ENCODE measurements at regions not wholly inside any gene's neighbourhood (a gene's known extent, or its start where the extent isn't known, plus 50 kb on each side); places are given as distances from the start of the nearest gene placed in this dataset.

DNA sequence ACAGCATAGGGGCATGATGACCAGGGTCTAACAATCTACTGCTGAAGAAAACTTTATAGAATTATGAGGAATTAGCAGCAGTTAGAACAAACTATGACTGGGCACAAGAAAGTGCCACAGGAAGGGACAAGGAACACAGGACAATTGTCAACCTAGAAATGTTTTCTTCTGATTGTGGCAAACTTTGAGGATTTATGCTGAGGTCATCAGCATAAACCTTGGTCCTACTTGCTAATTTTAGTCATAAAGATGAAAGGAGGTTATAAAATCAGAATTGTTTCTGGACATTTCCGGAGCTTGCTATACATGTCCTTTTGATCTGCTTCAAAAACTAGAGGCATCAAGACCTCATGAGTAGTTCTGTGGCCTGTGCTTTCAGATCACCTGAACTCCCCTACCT, 446.6 kb upstream of the THBS1 start:
- Mint-ChIP-seq H3K4me3 (no peak overlapping the region), H3K36me3 (no peaks in the 10 kb centered on the region), H3K9me3 (no peaks in the 10 kb centered on the region), H3K27me3 (ENCODE audit: low read depth) (no peaks in the 10 kb centered on the region), H3K27ac (no peak overlapping the region), H3K4me1 (no peaks in the 10 kb centered on the region; the same call in 1 of the 2 replicates)
- TF ChIP-seq, protein P1, sequence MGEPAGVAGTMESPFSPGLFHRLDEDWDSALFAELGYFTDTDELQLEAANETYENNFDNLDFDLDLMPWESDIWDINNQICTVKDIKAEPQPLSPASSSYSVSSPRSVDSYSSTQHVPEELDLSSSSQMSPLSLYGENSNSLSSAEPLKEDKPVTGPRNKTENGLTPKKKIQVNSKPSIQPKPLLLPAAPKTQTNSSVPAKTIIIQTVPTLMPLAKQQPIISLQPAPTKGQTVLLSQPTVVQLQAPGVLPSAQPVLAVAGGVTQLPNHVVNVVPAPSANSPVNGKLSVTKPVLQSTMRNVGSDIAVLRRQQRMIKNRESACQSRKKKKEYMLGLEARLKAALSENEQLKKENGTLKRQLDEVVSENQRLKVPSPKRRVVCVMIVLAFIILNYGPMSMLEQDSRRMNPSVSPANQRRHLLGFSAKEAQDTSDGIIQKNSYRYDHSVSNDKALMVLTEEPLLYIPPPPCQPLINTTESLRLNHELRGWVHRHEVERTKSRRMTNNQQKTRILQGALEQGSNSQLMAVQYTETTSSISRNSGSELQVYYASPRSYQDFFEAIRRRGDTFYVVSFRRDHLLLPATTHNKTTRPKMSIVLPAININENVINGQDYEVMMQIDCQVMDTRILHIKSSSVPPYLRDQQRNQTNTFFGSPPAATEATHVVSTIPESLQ (CRISPR knock-in tag; IDR thresholded peaks at IDR 0.05), result no peak
- TF ChIP-seq ZNF671 (CRISPR knock-in tag; IDR thresholded peaks at IDR 0.05), result no peak
- no peak for TF ChIP-seq MXD4 (CRISPR knock-in tag; IDR thresholded peaks at IDR 0.05; ENCODE audit: borderline replicate concordance)
- no peak for TF ChIP-seq CREM (CRISPR knock-in tag; IDR thresholded peaks at IDR 0.05)
- TF ChIP-seq, protein P2, sequence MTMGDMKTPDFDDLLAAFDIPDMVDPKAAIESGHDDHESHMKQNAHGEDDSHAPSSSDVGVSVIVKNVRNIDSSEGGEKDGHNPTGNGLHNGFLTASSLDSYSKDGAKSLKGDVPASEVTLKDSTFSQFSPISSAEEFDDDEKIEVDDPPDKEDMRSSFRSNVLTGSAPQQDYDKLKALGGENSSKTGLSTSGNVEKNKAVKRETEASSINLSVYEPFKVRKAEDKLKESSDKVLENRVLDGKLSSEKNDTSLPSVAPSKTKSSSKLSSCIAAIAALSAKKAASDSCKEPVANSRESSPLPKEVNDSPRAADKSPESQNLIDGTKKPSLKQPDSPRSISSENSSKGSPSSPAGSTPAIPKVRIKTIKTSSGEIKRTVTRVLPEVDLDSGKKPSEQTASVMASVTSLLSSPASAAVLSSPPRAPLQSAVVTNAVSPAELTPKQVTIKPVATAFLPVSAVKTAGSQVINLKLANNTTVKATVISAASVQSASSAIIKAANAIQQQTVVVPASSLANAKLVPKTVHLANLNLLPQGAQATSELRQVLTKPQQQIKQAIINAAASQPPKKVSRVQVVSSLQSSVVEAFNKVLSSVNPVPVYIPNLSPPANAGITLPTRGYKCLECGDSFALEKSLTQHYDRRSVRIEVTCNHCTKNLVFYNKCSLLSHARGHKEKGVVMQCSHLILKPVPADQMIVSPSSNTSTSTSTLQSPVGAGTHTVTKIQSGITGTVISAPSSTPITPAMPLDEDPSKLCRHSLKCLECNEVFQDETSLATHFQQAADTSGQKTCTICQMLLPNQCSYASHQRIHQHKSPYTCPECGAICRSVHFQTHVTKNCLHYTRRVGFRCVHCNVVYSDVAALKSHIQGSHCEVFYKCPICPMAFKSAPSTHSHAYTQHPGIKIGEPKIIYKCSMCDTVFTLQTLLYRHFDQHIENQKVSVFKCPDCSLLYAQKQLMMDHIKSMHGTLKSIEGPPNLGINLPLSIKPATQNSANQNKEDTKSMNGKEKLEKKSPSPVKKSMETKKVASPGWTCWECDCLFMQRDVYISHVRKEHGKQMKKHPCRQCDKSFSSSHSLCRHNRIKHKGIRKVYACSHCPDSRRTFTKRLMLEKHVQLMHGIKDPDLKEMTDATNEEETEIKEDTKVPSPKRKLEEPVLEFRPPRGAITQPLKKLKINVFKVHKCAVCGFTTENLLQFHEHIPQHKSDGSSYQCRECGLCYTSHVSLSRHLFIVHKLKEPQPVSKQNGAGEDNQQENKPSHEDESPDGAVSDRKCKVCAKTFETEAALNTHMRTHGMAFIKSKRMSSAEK (CRISPR knock-in tag; IDR thresholded peaks at IDR 0.05; ENCODE audit: borderline replicate concordance), result no peak
- no peak for TF ChIP-seq ZNF219 (CRISPR knock-in tag; IDR thresholded peaks at IDR 0.05; ENCODE audit: borderline replicate concordance)
- ChIA-PET POLR2A (no interaction called here), CTCF (no interaction called here)
- no peak for DNase-seq (ENCODE audit: low spot score)
- ATAC-seq, result no peak

DNA sequence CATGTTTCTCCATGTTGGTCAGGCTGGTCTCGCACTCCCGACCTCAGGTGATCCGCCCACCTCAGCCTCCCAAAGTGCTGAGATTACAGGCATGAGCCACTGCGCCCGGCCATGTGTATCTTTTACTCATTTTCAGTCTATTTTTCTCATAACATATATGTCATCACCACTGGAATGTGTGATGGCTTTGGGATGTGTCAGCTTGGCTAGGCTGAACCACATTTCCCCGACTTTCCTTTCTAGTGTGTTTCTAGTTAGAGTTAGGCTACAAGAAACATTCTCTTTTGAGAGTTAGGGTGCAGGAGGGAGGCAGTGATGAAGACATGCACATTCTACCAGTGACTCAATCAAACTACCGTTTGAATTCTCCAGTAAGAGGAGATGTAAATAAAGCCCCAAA, 444.9 kb upstream of the THBS1 start:
- H3K4me1 Mint-ChIP-seq, result no peaks in the 10 kb centered on the region; the same call in 1 of the 2 replicates
- H3K27me3 Mint-ChIP-seq (ENCODE audit: low read depth), result no peaks in the 10 kb centered on the region
- ChIA-PET CTCF (no interaction called here), POLR2A (no interaction called here)
- ATAC-seq (no peak), DNase-seq (ENCODE audit: low spot score) (no peak)
- no peak overlapping the region for H3K4me3 Mint-ChIP-seq
- no peaks in the 10 kb centered on the region for H3K36me3 Mint-ChIP-seq
- H3K27ac Mint-ChIP-seq, result no peak overlapping the region
- no peaks in the 10 kb centered on the region for H3K9me3 Mint-ChIP-seq
- TF ChIP-seq, protein P3, sequence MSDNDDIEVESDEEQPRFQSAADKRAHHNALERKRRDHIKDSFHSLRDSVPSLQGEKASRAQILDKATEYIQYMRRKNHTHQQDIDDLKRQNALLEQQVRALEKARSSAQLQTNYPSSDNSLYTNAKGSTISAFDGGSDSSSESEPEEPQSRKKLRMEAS (CRISPR knock-in tag; IDR thresholded peaks at IDR 0.05), result no peak
- TF ChIP-seq JUN (CRISPR knock-in tag; IDR thresholded peaks at IDR 0.05) (no peak), ZNF396 (CRISPR knock-in tag; IDR thresholded peaks at IDR 0.05; ENCODE audit: borderline replicate concordance) (no peak), ZNF671 (CRISPR knock-in tag; IDR thresholded peaks at IDR 0.05) (no peak), GRHL2 (CRISPR knock-in tag; IDR thresholded peaks at IDR 0.05; ENCODE audit: insufficient replicate concordance, severe bottlenecking) (no peak), CBFB (CRISPR knock-in tag; IDR thresholded peaks at IDR 0.05; ENCODE audit: low read depth) (no peak), ZNF317 (CRISPR knock-in tag; IDR thresholded peaks at IDR 0.05; ENCODE audit: borderline replicate concordance, low read depth) (no peak), GTF2I (CRISPR knock-in tag; conservative IDR thresholded peaks at IDR 0.05) (no peak), ZNF138 (CRISPR knock-in tag; conservative IDR thresholded peaks at IDR 0.05) (no peak), ESRRA (CRISPR knock-in tag; IDR thresholded peaks at IDR 0.05; ENCODE audit: borderline replicate concordance) (no peak), NFYB (CRISPR knock-in tag; conservative IDR thresholded peaks at IDR 0.05; ENCODE audit: low read depth) (no peak), ZNF416 (CRISPR knock-in tag; IDR thresholded peaks at IDR 0.05) (no peak), JAZF1 (CRISPR knock-in tag; IDR thresholded peaks at IDR 0.05) (no peak), SOX15 (CRISPR knock-in tag; IDR thresholded peaks at IDR 0.05) (no peak), ZNF121 (CRISPR knock-in tag; IDR thresholded peaks at IDR 0.05) (no peak)
- TF ChIP-seq, protein P4, sequence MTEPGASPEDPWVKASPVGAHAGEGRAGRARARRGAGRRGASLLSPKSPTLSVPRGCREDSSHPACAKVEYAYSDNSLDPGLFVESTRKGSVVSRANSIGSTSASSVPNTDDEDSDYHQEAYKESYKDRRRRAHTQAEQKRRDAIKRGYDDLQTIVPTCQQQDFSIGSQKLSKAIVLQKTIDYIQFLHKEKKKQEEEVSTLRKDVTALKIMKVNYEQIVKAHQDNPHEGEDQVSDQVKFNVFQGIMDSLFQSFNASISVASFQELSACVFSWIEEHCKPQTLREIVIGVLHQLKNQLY (CRISPR knock-in tag; IDR thresholded peaks at IDR 0.05), result no peak
- TF ChIP-seq, protein P5, sequence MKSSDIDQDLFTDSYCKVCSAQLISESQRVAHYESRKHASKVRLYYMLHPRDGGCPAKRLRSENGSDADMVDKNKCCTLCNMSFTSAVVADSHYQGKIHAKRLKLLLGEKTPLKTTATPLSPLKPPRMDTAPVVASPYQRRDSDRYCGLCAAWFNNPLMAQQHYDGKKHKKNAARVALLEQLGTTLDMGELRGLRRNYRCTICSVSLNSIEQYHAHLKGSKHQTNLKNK (CRISPR knock-in tag; IDR thresholded peaks at IDR 0.05), result no peak
- TF ChIP-seq, protein P6, sequence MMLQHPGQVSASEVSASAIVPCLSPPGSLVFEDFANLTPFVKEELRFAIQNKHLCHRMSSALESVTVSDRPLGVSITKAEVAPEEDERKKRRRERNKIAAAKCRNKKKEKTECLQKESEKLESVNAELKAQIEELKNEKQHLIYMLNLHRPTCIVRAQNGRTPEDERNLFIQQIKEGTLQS (CRISPR knock-in tag; conservative IDR thresholded peaks at IDR 0.05), result no peak
- TF ChIP-seq, protein P7, sequence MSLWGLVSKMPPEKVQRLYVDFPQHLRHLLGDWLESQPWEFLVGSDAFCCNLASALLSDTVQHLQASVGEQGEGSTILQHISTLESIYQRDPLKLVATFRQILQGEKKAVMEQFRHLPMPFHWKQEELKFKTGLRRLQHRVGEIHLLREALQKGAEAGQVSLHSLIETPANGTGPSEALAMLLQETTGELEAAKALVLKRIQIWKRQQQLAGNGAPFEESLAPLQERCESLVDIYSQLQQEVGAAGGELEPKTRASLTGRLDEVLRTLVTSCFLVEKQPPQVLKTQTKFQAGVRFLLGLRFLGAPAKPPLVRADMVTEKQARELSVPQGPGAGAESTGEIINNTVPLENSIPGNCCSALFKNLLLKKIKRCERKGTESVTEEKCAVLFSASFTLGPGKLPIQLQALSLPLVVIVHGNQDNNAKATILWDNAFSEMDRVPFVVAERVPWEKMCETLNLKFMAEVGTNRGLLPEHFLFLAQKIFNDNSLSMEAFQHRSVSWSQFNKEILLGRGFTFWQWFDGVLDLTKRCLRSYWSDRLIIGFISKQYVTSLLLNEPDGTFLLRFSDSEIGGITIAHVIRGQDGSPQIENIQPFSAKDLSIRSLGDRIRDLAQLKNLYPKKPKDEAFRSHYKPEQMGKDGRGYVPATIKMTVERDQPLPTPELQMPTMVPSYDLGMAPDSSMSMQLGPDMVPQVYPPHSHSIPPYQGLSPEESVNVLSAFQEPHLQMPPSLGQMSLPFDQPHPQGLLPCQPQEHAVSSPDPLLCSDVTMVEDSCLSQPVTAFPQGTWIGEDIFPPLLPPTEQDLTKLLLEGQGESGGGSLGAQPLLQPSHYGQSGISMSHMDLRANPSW (CRISPR knock-in tag; conservative IDR thresholded peaks at IDR 0.05; ENCODE audit: low read depth), result no peak
